Smooth muscle cell (in vitro differentiated cells): ENCODE measurements at regions not wholly inside any gene's neighbourhood (a gene's known extent, or its start where the extent isn't known, plus 50 kb on each side); places are given as distances from the start of the nearest gene placed in this dataset.

Source experiments
- DNase-seq: peaks from one replicate; lab custom pipeline; 2025; ENCODE audit not compliant: unreplicated experiment; lab: John Stamatoyannopoulos, UW
- H2AFZ ChIP-seq: fragments of 200-600 bp; sonication (generic); 2 replicates; pipeline ENCODE4 v1.6.0; 2016; ENCODE audit warnings: antibody characterized with exemption, low read depth, mild to moderate bottlenecking
- H3F3A ChIP-seq: fragments of 200-600 bp; sonication (generic); 2 replicates; pipeline ENCODE4 v1.6.0; 2017; ENCODE audit warnings: antibody characterized with exemption, low read depth
- H3K27ac ChIP-seq: fragments of 200-600 bp; sonication (generic); 2 replicates; pipeline ENCODE4 v1.5.1; 2016; ENCODE audit warnings: low read depth, mild to moderate bottlenecking
- H3K27me3 ChIP-seq: fragments of 200-600 bp; sonication (generic); 2 replicates; pipeline ENCODE4 v1.6.1; 2016; ENCODE audit warnings: low read depth, mild to moderate bottlenecking
- H3K36me3 ChIP-seq: fragments of 200-600 bp; sonication (generic); 2 replicates; pipeline ENCODE4 v1.5.1; 2016; ENCODE audit warnings: low read depth
- H3K4me1 ChIP-seq: fragments of 200-600 bp; sonication (generic); 2 replicates; pipeline ENCODE4 v1.5.1; 2016; ENCODE audit warnings: low read depth
- H3K4me2 ChIP-seq: fragments of 200-600 bp; sonication (generic); 2 replicates; pipeline ENCODE4 v1.6.0; 2016; ENCODE audit warnings: mild to moderate bottlenecking
- H3K4me3 ChIP-seq: fragments of 200-600 bp; sonication (generic); 2 replicates; pipeline ENCODE4 v1.5.1; 2016; ENCODE audit warnings: mild to moderate bottlenecking
- H3K79me2 ChIP-seq: fragments of 200-600 bp; sonication (generic); 2 replicates; pipeline ENCODE4 v1.6.0; 2016; ENCODE audit warnings: low read depth, mild to moderate bottlenecking
- H3K9ac ChIP-seq: fragments of 200-600 bp; sonication (generic); 2 replicates; pipeline ENCODE4 v1.6.0; 2016; ENCODE audit warnings: low read depth
- H3K9me3 ChIP-seq: fragments of 200-600 bp; sonication (generic); replicated peaks from 2 replicates; pipeline ENCODE4 v1.5.1; 2016; ENCODE audit warnings: low read depth
- H4K20me1 ChIP-seq: fragments of 200-600 bp; sonication (generic); 2 replicates; pipeline ENCODE4 v1.6.0; 2016; ENCODE audit warnings: low read depth
- WGBS: methylation state at CpG from one replicate; pipeline ENCODE4 v1.1.7; 2016; ENCODE audit warnings: low lambda C conversion rate; 5-methylcytosine and 5-hydroxymethylcytosine counted together
- TF ChIP-seq, protein P1 (sequence below): fragments of 200-600 bp; sonication (generic); IDR thresholded peaks from 2 replicates; pipeline ENCODE4 v1.5.1; 2017; ENCODE audit warnings: borderline replicate concordance, mild to moderate bottlenecking, antibody characterized with exemption; ENCODE audit not compliant: insufficient read depth, poor library complexity, severe bottlenecking

DNA sequence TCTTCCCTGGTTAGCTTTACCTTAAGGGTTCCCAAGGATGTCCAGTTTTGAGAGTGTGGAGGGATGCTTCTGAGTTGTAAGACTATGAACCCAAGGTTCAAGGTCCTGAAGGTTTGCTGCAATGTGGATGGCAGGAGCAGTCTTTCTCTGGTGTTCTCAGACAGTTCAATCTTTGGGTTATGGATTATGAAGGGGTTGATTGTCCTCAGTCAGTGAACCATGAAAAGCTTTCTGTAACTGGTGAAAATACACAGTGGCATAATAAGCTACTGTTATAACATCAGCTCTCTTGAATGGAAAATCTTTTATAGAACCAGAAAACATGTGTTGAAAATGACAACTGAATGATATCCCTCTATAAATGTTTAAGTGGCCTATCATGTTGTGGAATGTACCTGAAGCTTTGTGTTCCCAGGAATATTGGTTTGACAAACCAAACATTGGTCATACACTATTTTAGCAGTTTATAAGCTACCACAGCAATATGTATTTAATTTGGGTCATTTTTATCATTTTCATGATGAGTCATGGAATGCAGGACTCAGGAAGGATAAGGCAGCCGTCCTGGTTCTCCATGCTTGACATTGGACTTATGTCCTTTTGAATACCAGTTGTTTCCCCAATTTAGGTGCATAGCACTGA lies 1041.8 kb upstream of the ARRDC3 start:
- Histone ChIP-seq H3K4me3 (no peak overlapping the region), H3K4me1 (no peaks in the 10 kb centered on the region), H3K36me3 (peaks cover 3% of the 10 kb centered on the region), H3K9me3 (no peaks in the 10 kb centered on the region), H3K9ac (no peak overlapping the region), H3K4me2 (no peak overlapping the region), H4K20me1 (no peaks in the 10 kb centered on the region), H3K27me3 (no peaks in the 10 kb centered on the region), H3K79me2 (no peaks in the 10 kb centered on the region), H2AFZ (no peak overlapping the region), H3F3A (no peaks in the 10 kb centered on the region), H3K27ac (no peak overlapping the region)
- TF ChIP-seq, protein P1, sequence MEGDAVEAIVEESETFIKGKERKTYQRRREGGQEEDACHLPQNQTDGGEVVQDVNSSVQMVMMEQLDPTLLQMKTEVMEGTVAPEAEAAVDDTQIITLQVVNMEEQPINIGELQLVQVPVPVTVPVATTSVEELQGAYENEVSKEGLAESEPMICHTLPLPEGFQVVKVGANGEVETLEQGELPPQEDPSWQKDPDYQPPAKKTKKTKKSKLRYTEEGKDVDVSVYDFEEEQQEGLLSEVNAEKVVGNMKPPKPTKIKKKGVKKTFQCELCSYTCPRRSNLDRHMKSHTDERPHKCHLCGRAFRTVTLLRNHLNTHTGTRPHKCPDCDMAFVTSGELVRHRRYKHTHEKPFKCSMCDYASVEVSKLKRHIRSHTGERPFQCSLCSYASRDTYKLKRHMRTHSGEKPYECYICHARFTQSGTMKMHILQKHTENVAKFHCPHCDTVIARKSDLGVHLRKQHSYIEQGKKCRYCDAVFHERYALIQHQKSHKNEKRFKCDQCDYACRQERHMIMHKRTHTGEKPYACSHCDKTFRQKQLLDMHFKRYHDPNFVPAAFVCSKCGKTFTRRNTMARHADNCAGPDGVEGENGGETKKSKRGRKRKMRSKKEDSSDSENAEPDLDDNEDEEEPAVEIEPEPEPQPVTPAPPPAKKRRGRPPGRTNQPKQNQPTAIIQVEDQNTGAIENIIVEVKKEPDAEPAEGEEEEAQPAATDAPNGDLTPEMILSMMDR = no peak
- WGBS = 79% methylated on average over 1 of the region's 1 CpG
- DNase-seq = no peak

GRCh38 chr5:92421942-92422341 lies 1038.8 kb upstream of the ARRDC3 start:
- no peak for DNase-seq
- Histone ChIP-seq H4K20me1 (no peaks in the 10 kb centered on the region), H3K4me3 (no peak overlapping the region), H3K27ac (no peak overlapping the region), H2AFZ (no peak overlapping the region), H3F3A (no peaks in the 10 kb centered on the region), H3K4me1 (no peaks in the 10 kb centered on the region), H3K79me2 (no peaks in the 10 kb centered on the region), H3K9me3 (no peaks in the 10 kb centered on the region), H3K4me2 (no peak overlapping the region), H3K36me3 (peaks cover 3% of the 10 kb centered on the region), H3K9ac (no peak overlapping the region), H3K27me3 (no peaks in the 10 kb centered on the region)
- WGBS = 43% methylated on average over 1 of the region's 1 CpG
- TF ChIP-seq, protein P1 = no peak

GRCh38 chr5:92421196-92421595 lies 1038.1 kb upstream of the ARRDC3 start:
- no peak for DNase-seq
- no peaks in the 10 kb centered on the region for H3K4me1 ChIP-seq
- no peak overlapping the region for H2AFZ ChIP-seq
- no peak overlapping the region for H3K27ac ChIP-seq
- no peaks in the 10 kb centered on the region for H3F3A ChIP-seq
- H4K20me1 ChIP-seq = no peaks in the 10 kb centered on the region
- H3K79me2 ChIP-seq = no peaks in the 10 kb centered on the region
- no peak overlapping the region for H3K9ac ChIP-seq
- no peaks in the 10 kb centered on the region for H3K27me3 ChIP-seq
- H3K36me3 ChIP-seq = peaks cover 3% of the 10 kb centered on the region
- TF ChIP-seq, protein P1 = no peak
- no peak overlapping the region for H3K4me3 ChIP-seq
- no peak overlapping the region for H3K4me2 ChIP-seq
- no peaks in the 10 kb centered on the region for H3K9me3 ChIP-seq

DNA sequence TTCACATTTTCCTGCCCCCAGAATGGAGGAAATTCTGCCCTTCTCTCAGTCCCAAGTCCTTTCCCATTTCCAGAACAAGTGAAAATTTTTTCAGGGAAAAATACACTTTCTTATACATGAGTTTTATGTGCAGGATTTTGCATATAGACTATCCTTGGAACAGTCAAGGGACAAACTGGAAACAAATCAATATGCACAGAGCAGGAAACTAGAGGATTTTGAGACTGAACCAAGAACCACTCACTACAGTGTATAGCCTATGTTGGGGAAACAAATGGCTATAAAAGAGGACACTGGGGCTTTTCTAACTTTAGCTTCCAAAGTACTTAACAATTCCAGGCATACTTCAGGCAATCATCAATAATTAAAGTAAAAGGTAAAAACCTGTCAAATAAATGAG lies 1036.1 kb upstream of the ARRDC3 start:
- H3K79me2 ChIP-seq = no peaks in the 10 kb centered on the region
- no peak overlapping the region for H3K4me2 ChIP-seq
- no peak overlapping the region for H3K27ac ChIP-seq
- H3K9me3 ChIP-seq = no peaks in the 10 kb centered on the region
- peaks cover 3% of the 10 kb centered on the region for H3K36me3 ChIP-seq
- no peaks in the 10 kb centered on the region for H4K20me1 ChIP-seq
- no peaks in the 10 kb centered on the region for H3K27me3 ChIP-seq
- TF ChIP-seq, protein P1 = no peak
- no peaks in the 10 kb centered on the region for H3K4me1 ChIP-seq
- H3F3A ChIP-seq = no peaks in the 10 kb centered on the region
- no peak overlapping the region for H3K9ac ChIP-seq
- no peak overlapping the region for H2AFZ ChIP-seq
- DNase-seq = no peak
- no peak overlapping the region for H3K4me3 ChIP-seq
